ENCODE measurements at regions not wholly inside any gene's neighbourhood (a gene's known extent, or its start where the extent isn't known, plus 50 kb on each side); places are given as distances from the start of the nearest gene placed in this dataset.

- Histone ChIP-seq H3K79me2 (ENCODE audit: insufficient read depth, low read length) (no peaks in the 10 kb centered on the region), H3F3A (ENCODE audit: insufficient read depth) (no peaks in the 10 kb centered on the region), H2AFZ (ENCODE audit: low read depth, low read length, severe bottlenecking) (peak overlapping the region; percentile 55), H3K27me3 (ENCODE audit: low read length) (no peaks in the 10 kb centered on the region), H3K9me3 (ENCODE audit: insufficient read depth, low read length) (no peaks in the 10 kb centered on the region), H3K27ac (ENCODE audit: low read depth, low read length) (no peak overlapping the region), H3K9ac (ENCODE audit: low read length) (no peak overlapping the region), H3K9me2 (replicated peaks; ENCODE audit: insufficient read depth, low read length) (no peaks in the 10 kb centered on the region), H4K20me1 (ENCODE audit: low read depth, low read length) (no peaks in the 10 kb centered on the region), H3K4me2 (ENCODE audit: low read depth, low read length, poor library complexity, severe bottlenecking) (no peak overlapping the region), H3K36me3 (ENCODE audit: low read length) (no peaks in the 10 kb centered on the region), H3K4me3 (ENCODE audit: insufficient read depth, low read length, poor library complexity, severe bottlenecking) (no peak overlapping the region)
- no peak for TF ChIP-seq EZH2phosphoT487 (conservative IDR thresholded peaks at IDR 0.05; ENCODE audit: low read length)
- peak; percentile 25 for TF ChIP-seq CTCF (IDR thresholded peaks at IDR 0.05; ENCODE audit: insufficient read depth, low read length, poor library complexity, severe bottlenecking)
Measured at GRCh38 chr9:82101475-82101874, 112.9 kb downstream of the SPATA31D1 start.

GRCh38 chr9:82104252-82104651 lies 115.7 kb downstream of the SPATA31D1 start:
- Histone ChIP-seq H3K27ac (ENCODE audit: low read depth, low read length) (no peak overlapping the region), H3K4me3 (ENCODE audit: insufficient read depth, low read length, poor library complexity, severe bottlenecking) (no peak overlapping the region), H4K20me1 (ENCODE audit: low read depth, low read length) (no peaks in the 10 kb centered on the region), H3K9me2 (replicated peaks; ENCODE audit: insufficient read depth, low read length) (no peaks in the 10 kb centered on the region), H3K9ac (ENCODE audit: low read length) (no peak overlapping the region), H3F3A (ENCODE audit: insufficient read depth) (no peaks in the 10 kb centered on the region), H2AFZ (ENCODE audit: low read depth, low read length, severe bottlenecking) (no peak overlapping the region), H3K9me3 (ENCODE audit: insufficient read depth, low read length) (no peaks in the 10 kb centered on the region), H3K79me2 (ENCODE audit: insufficient read depth, low read length) (no peaks in the 10 kb centered on the region), H3K27me3 (ENCODE audit: low read length) (no peaks in the 10 kb centered on the region), H3K36me3 (ENCODE audit: low read length) (no peaks in the 10 kb centered on the region), H3K4me2 (ENCODE audit: low read depth, low read length, poor library complexity, severe bottlenecking) (no peak overlapping the region)
- TF ChIP-seq EZH2phosphoT487 (conservative IDR thresholded peaks at IDR 0.05; ENCODE audit: low read length) (no peak), CTCF (IDR thresholded peaks at IDR 0.05; ENCODE audit: insufficient read depth, low read length, poor library complexity, severe bottlenecking) (no peak)

- H3K27me3 ChIP-seq (ENCODE audit: low read length): no peaks in the 10 kb centered on the region
- H3K36me3 ChIP-seq (ENCODE audit: low read length): no peaks in the 10 kb centered on the region
- no peak overlapping the region for H3K9ac ChIP-seq (ENCODE audit: low read length)
- no peak overlapping the region for H3K27ac ChIP-seq (ENCODE audit: low read depth, low read length)
- no peaks in the 10 kb centered on the region for H3K79me2 ChIP-seq (ENCODE audit: insufficient read depth, low read length)
- no peaks in the 10 kb centered on the region for H3K9me2 ChIP-seq (replicated peaks; ENCODE audit: insufficient read depth, low read length)
- no peaks in the 10 kb centered on the region for H4K20me1 ChIP-seq (ENCODE audit: low read depth, low read length)
- no peak for TF ChIP-seq CTCF (IDR thresholded peaks at IDR 0.05; ENCODE audit: insufficient read depth, low read length, poor library complexity, severe bottlenecking)
- no peak for TF ChIP-seq EZH2phosphoT487 (conservative IDR thresholded peaks at IDR 0.05; ENCODE audit: low read length)
- no peak overlapping the region for H3K4me3 ChIP-seq (ENCODE audit: insufficient read depth, low read length, poor library complexity, severe bottlenecking)
- H3F3A ChIP-seq (ENCODE audit: insufficient read depth): no peaks in the 10 kb centered on the region
- H3K4me2 ChIP-seq (ENCODE audit: low read depth, low read length, poor library complexity, severe bottlenecking): no peak overlapping the region
- no peaks in the 10 kb centered on the region for H3K9me3 ChIP-seq (ENCODE audit: insufficient read depth, low read length)
- no peak overlapping the region for H2AFZ ChIP-seq (ENCODE audit: low read depth, low read length, severe bottlenecking)
Measured at GRCh38 chr9:82105729-82106128, 117.2 kb downstream of the SPATA31D1 start.
